ENCODE measurements at regions not wholly inside any gene's neighbourhood (a gene's known extent, or its start where the extent isn't known, plus 50 kb on each side); places are given as distances from the start of the nearest gene placed in this dataset.
"Not testable (repeated sequence)": the region's sequence is repeated elsewhere in the genome, so short reads cannot be mapped to it uniquely, and the experiment has no call there.

- DNase-seq (ENCODE audit: low spot score in 2 of 2) (no peak), ATAC-seq (no peak)
- Mint-ChIP-seq H3K36me3 (peaks cover 7 to 8% of the 10 kb centered on the region in 2 donors), H3K27ac (no peak overlapping the region), H3K9me3 (no peaks in the 10 kb centered on the region)
These were observed 390.6 kb downstream of the PTPRC start for GRCh38 chr1:199029401-199029800.

- H3K27ac Mint-ChIP-seq = no peak overlapping the region
These were observed 391.0 kb downstream of the PTPRC start for GRCh38 chr1:199029855-199030254.

GRCh38 chr1:199030541-199030940 is 391.7 kb downstream of the PTPRC start:
- H3K27ac Mint-ChIP-seq; DNase-seq (ENCODE audit: low spot score in 2 of 2); H3K36me3 Mint-ChIP-seq; H3K9me3 Mint-ChIP-seq; ATAC-seq: not testable (repeated sequence)

More at GRCh38 chr1:199029855-199030254, 391.0 kb downstream of the PTPRC start:
- H3K9me3 Mint-ChIP-seq = no peaks in the 10 kb centered on the region
- H3K36me3 Mint-ChIP-seq = peaks cover 7 to 8% of the 10 kb centered on the region in 2 donors
- ATAC-seq (peak; percentile 33 to 82), DNase-seq (ENCODE audit: low spot score in 2 of 2) (no peak)

- DNase-seq (ENCODE audit: low spot score in 2 of 2); ATAC-seq; H3K36me3 Mint-ChIP-seq; H3K9me3 Mint-ChIP-seq; H3K27ac Mint-ChIP-seq: not testable (repeated sequence)
These were observed 392.3 kb downstream of the PTPRC start for GRCh38 chr1:199031170-199031569.

GRCh38 chr1:199032479-199032878 is 393.6 kb downstream of the PTPRC start:
- not testable (repeated sequence) for H3K9me3 Mint-ChIP-seq; H3K27ac Mint-ChIP-seq; ATAC-seq; DNase-seq (ENCODE audit: low spot score in 2 of 2); H3K36me3 Mint-ChIP-seq

- Mint-ChIP-seq H3K27ac (no peak overlapping the region), H3K9me3 (no peaks in the 10 kb centered on the region), H3K36me3 (peaks cover 7 to 8% of the 10 kb centered on the region in 2 donors)
- ATAC-seq = no peak
- no peak for DNase-seq (ENCODE audit: low spot score in 2 of 2)
These were observed 394.8 kb downstream of the PTPRC start for GRCh38 chr1:199033661-199034060.

- peaks cover 0 to 3% of the 10 kb centered on the region in 2 donors for H3K9me3 Mint-ChIP-seq
- no peak for DNase-seq (ENCODE audit: low spot score in 2 of 2)
- ATAC-seq = no peak
- peaks cover 0 to 8% of the 10 kb centered on the region in 2 donors for H3K36me3 Mint-ChIP-seq
- no peak overlapping the region for H3K27ac Mint-ChIP-seq
These were observed 399.3 kb downstream of the PTPRC start for GRCh38 chr1:199038156-199038555.

GRCh38 chr1:199040076-199040905 is 401.5 kb downstream of the PTPRC start:
- no peak for DNase-seq (ENCODE audit: low spot score in 2 of 2)
- Mint-ChIP-seq H3K36me3 (peaks cover 0 to 16% of the 10 kb centered on the region in 2 donors), H3K9me3 (peaks cover 0 to 15% of the 10 kb centered on the region in 2 donors), H3K27ac (peak overlapping the region in 1 of 2 donors; percentile 57)
- no peak for ATAC-seq

- Mint-ChIP-seq H3K36me3 (peaks cover 0 to 16% of the 10 kb centered on the region in 2 donors), H3K27ac (peak overlapping the region; percentile 0 to 4), H3K9me3 (peaks cover 0 to 15% of the 10 kb centered on the region in 2 donors)
- ATAC-seq = peak; percentile 93 to 95
- DNase-seq (ENCODE audit: low spot score in 2 of 2) = peak in 1 of 2 donors; percentile 6
These were observed 402.5 kb downstream of the PTPRC start for GRCh38 chr1:199041173-199041914.

- H3K27ac Mint-ChIP-seq = no peak overlapping the region
- DNase-seq (ENCODE audit: low spot score in 2 of 2) = no peak
- no peak for ATAC-seq
- H3K9me3 Mint-ChIP-seq = peaks cover 5 to 21% of the 10 kb centered on the region in 2 donors
- H3K36me3 Mint-ChIP-seq = peaks cover 6 to 16% of the 10 kb centered on the region in 2 donors
These were observed 403.4 kb downstream of the PTPRC start for GRCh38 chr1:199042193-199042592.

- ATAC-seq (no peak), DNase-seq (ENCODE audit: low spot score in 2 of 2) (no peak)
- H3K36me3 Mint-ChIP-seq = peaks cover 14 to 31% of the 10 kb centered on the region in 2 donors
- no peak overlapping the region for H3K27ac Mint-ChIP-seq
- H3K9me3 Mint-ChIP-seq = peaks cover 13 to 35% of the 10 kb centered on the region in 2 donors
These were observed 405.4 kb downstream of the PTPRC start for GRCh38 chr1:199044191-199044590.

GRCh38 chr1:199046618-199047017 is 407.8 kb downstream of the PTPRC start:
- DNase-seq (ENCODE audit: low spot score in 2 of 2) (no peak), ATAC-seq (no peak)
- Mint-ChIP-seq H3K27ac (no peak overlapping the region), H3K36me3 (peaks cover 14 to 30% of the 10 kb centered on the region in 2 donors), H3K9me3 (peaks cover 13 to 47% of the 10 kb centered on the region in 2 donors)

- no peak for ATAC-seq
- Mint-ChIP-seq H3K36me3 (peaks cover 0 to 2% of the 10 kb centered on the region in 2 donors), H3K9me3 (peaks cover 0 to 9% of the 10 kb centered on the region in 2 donors), H3K27ac (no peak overlapping the region)
- DNase-seq (ENCODE audit: low spot score in 2 of 2) = no peak
These were observed 415.9 kb downstream of the PTPRC start for GRCh38 chr1:199054694-199055093.

GRCh38 chr1:199057322-199057721 is 418.5 kb downstream of the PTPRC start:
- Mint-ChIP-seq H3K36me3 (no peaks in the 10 kb centered on the region), H3K27ac (no peak overlapping the region), H3K9me3 (peaks cover 0 to 8% of the 10 kb centered on the region in 2 donors)
- ATAC-seq (no peak), DNase-seq (ENCODE audit: low spot score in 2 of 2) (no peak)

GRCh38 chr1:199058281-199058680 is 419.4 kb downstream of the PTPRC start:
- ATAC-seq (no peak), DNase-seq (ENCODE audit: low spot score in 2 of 2) (no peak)
- no peak overlapping the region for H3K27ac Mint-ChIP-seq
- H3K36me3 Mint-ChIP-seq = no peaks in the 10 kb centered on the region
- peaks cover 0 to 13% of the 10 kb centered on the region in 2 donors for H3K9me3 Mint-ChIP-seq

GRCh38 chr1:199064971-199065370 is 426.1 kb downstream of the PTPRC start:
- DNase-seq (ENCODE audit: low spot score in 2 of 2) (no peak), ATAC-seq (no peak)
- no peak overlapping the region for H3K27ac Mint-ChIP-seq
- peaks cover 0 to 13% of the 10 kb centered on the region in 2 donors for H3K9me3 Mint-ChIP-seq
- H3K36me3 Mint-ChIP-seq = no peaks in the 10 kb centered on the region

GRCh38 chr1:199067483-199067882 is 428.6 kb downstream of the PTPRC start:
- ATAC-seq (peak in 1 of 2 donors; percentile 58), DNase-seq (ENCODE audit: low spot score in 2 of 2) (no peak)
- peaks cover 0 to 4% of the 10 kb centered on the region in 2 donors for H3K9me3 Mint-ChIP-seq

More at GRCh38 chr1:199067483-199067882, 428.6 kb downstream of the PTPRC start:
- Mint-ChIP-seq H3K27ac (no peak overlapping the region), H3K36me3 (no peaks in the 10 kb centered on the region)

All from activated naive CD4-positive, alpha-beta T cell treated with anti-CD3 and anti-CD28 coated beads, Interleukin-2, amount 50 U/mL, for 72 hours (primary cell).